ENCODE measurements at regions not wholly inside any gene's neighbourhood (a gene's known extent, or its start where the extent isn't known, plus 50 kb on each side); places are given as distances from the start of the nearest gene placed in this dataset.
"Not testable (repeated sequence)": the region's sequence is repeated elsewhere in the genome, so short reads cannot be mapped to it uniquely, and the experiment has no call there.

- no peak for TF ChIP-seq ZFX (IDR thresholded peaks at IDR 0.05)
- TF ChIP-seq, protein P1, sequence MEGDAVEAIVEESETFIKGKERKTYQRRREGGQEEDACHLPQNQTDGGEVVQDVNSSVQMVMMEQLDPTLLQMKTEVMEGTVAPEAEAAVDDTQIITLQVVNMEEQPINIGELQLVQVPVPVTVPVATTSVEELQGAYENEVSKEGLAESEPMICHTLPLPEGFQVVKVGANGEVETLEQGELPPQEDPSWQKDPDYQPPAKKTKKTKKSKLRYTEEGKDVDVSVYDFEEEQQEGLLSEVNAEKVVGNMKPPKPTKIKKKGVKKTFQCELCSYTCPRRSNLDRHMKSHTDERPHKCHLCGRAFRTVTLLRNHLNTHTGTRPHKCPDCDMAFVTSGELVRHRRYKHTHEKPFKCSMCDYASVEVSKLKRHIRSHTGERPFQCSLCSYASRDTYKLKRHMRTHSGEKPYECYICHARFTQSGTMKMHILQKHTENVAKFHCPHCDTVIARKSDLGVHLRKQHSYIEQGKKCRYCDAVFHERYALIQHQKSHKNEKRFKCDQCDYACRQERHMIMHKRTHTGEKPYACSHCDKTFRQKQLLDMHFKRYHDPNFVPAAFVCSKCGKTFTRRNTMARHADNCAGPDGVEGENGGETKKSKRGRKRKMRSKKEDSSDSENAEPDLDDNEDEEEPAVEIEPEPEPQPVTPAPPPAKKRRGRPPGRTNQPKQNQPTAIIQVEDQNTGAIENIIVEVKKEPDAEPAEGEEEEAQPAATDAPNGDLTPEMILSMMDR (conservative IDR thresholded peaks at IDR 0.05), result peak; percentile 47
- no peak overlapping the region for H3K27ac ChIP-seq
Observed at GRCh38 chr4:56575820-56576429, 70.3 kb downstream of the ARL9 start.

DNA sequence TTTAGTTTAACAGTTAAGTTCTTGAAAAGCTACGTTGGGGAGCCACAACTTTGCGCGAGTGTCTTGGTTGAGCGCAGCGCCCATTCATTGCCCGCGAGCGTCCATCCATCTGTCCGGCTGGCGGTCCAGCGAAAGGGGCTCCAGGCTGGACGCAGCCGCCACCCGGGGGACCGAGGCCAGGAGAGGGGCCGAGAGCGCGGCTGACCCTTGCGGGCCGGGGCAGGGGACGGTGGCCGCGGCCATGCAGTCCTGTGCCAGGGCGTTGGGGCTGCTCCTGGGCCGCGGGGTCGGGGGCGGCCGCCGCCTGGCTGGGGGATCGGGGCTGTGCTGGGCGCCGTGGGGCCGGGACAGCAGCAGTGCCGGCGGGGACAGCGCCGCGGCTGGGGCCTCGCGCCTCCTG lies 86.8 kb downstream of the ARL9 start:
- H3K27ac ChIP-seq, result not testable (repeated sequence)

All from C4-2B (cell line).